Hepatocyte (in vitro differentiated cells): ENCODE measurements at regions not wholly inside any gene's neighbourhood (a gene's known extent, or its start where the extent isn't known, plus 50 kb on each side); places are given as distances from the start of the nearest gene placed in this dataset.

Source experiments
- DNase-seq: peaks from one replicate; pipeline ENCODE4 v3.0.0-alpha.2; 2016; ENCODE audit warnings: low spot score
- H2AFZ ChIP-seq: fragments of 200-600 bp; sonication (generic); 2 replicates; pipeline ENCODE4 v1.6.0; 2016; ENCODE audit warnings: antibody characterized with exemption, mild to moderate bottlenecking
- H3K27ac ChIP-seq: fragments of 200-600 bp; sonication (generic); 2 replicates; pipeline ENCODE4 v1.5.1; 2016; ENCODE audit warnings: mild to moderate bottlenecking
- H3K27me3 ChIP-seq: fragments of 200-600 bp; sonication (generic); 2 replicates; pipeline ENCODE4 v1.6.1; 2016
- H3K36me3 ChIP-seq: fragments of 200-600 bp; sonication (generic); replicated peaks from 2 replicates; pipeline ENCODE4 v1.5.1; 2016; ENCODE audit warnings: low read depth; ENCODE audit not compliant: insufficient read depth
- H3K4me1 ChIP-seq: fragments of 200-600 bp; sonication (generic); 2 replicates; pipeline ENCODE4 v1.5.1; 2016; ENCODE audit warnings: mild to moderate bottlenecking, moderate library complexity; ENCODE audit not compliant: insufficient read depth
- H3K4me2 ChIP-seq: fragments of 200-600 bp; sonication (generic); 2 replicates; pipeline ENCODE4 v1.6.0; 2016
- H3K4me3 ChIP-seq: fragments of 200-600 bp; sonication (generic); 2 replicates; pipeline ENCODE4 v1.5.1; 2016; ENCODE audit warnings: mild to moderate bottlenecking
- H3K79me2 ChIP-seq: fragments of 200-600 bp; sonication (generic); 2 replicates; pipeline ENCODE4 v1.6.0; 2017; ENCODE audit warnings: mild to moderate bottlenecking
- H3K9me2 ChIP-seq: fragments of 200-600 bp; sonication (generic); replicated peaks from 2 replicates; pipeline ENCODE4 v1.6.0; 2017; ENCODE audit warnings: mild to moderate bottlenecking; ENCODE audit not compliant: insufficient read depth
- H3K9me3 ChIP-seq: fragments of 200-600 bp; sonication (generic); 2 replicates; pipeline ENCODE4 v1.5.1; 2016; ENCODE audit warnings: low read depth, mild to moderate bottlenecking
- H4K20me1 ChIP-seq: fragments of 200-600 bp; sonication (generic); 2 replicates; pipeline ENCODE4 v1.6.0; 2016; ENCODE audit warnings: mild to moderate bottlenecking; ENCODE audit not compliant: insufficient read depth, poor library complexity, severe bottlenecking
- CTCF ChIP-seq: fragments of 200-600 bp; sonication (generic); IDR thresholded peaks from 2 replicates; pipeline ENCODE4 v1.5.1; 2016; ENCODE audit warnings: antibody characterized with exemption, mild to moderate bottlenecking; ENCODE audit not compliant: poor library complexity
- EZH2 ChIP-seq: fragments of 200-600 bp; sonication (generic); IDR thresholded peaks from 2 replicates; pipeline ENCODE4 v1.6.1; 2016; ENCODE audit warnings: antibody characterized with exemption, mild to moderate bottlenecking, borderline replicate concordance
- EZH2phosphoT487 ChIP-seq: fragments of 200-600 bp; sonication (generic); IDR thresholded peaks from one replicate; pipeline ENCODE4 v1.6.1; 2018; ENCODE audit warnings: antibody characterized with exemption, mild to moderate bottlenecking, low read depth, moderate library complexity; ENCODE audit not compliant: unreplicated experiment, severe bottlenecking
- WGBS: methylation state at CpG from one replicate; pipeline ENCODE4 v1.1.6; 2016; ENCODE audit warnings: low lambda C conversion rate; ENCODE audit errors: missing lambda C conversion rate; 5-methylcytosine and 5-hydroxymethylcytosine counted together

GRCh38 chr16:86080982-86081381 is 182.0 kb downstream of the IRF8 start:
- H3K4me2 ChIP-seq: no peak overlapping the region
- H3K27me3 ChIP-seq: peaks cover 4% of the 10 kb centered on the region
- no peaks in the 10 kb centered on the region for H3K36me3 ChIP-seq
- DNase-seq: no peak
- no peaks in the 10 kb centered on the region for H3K9me2 ChIP-seq
- no peaks in the 10 kb centered on the region for H3K79me2 ChIP-seq
- no peaks in the 10 kb centered on the region for H3K9me3 ChIP-seq
- H3K27ac ChIP-seq: no peak overlapping the region
- H4K20me1 ChIP-seq: no peaks in the 10 kb centered on the region
- no peaks in the 10 kb centered on the region for H3K4me1 ChIP-seq
- H2AFZ ChIP-seq: no peak overlapping the region
- no peak overlapping the region for H3K4me3 ChIP-seq
- WGBS: 89% methylated on average over 6 of the region's 6 CpGs
- TF ChIP-seq CTCF: no peak
- TF ChIP-seq EZH2phosphoT487: no peak
- TF ChIP-seq EZH2: no peak

GRCh38 chr16:86082418-86083030 is 183.6 kb downstream of the IRF8 start:
- Histone ChIP-seq H3K27me3 (peaks cover 4% of the 10 kb centered on the region), H3K9me3 (no peaks in the 10 kb centered on the region), H3K4me1 (no peaks in the 10 kb centered on the region), H2AFZ (no peak overlapping the region), H3K27ac (no peak overlapping the region), H3K4me3 (no peak overlapping the region), H4K20me1 (no peaks in the 10 kb centered on the region), H3K36me3 (no peaks in the 10 kb centered on the region), H3K9me2 (no peaks in the 10 kb centered on the region), H3K4me2 (no peak overlapping the region), H3K79me2 (no peaks in the 10 kb centered on the region)
- DNase-seq: no peak
- TF ChIP-seq EZH2 (no peak), EZH2phosphoT487 (no peak), CTCF (no peak)
- WGBS: 49% methylated on average over 10 of the region's 10 CpGs

- Histone ChIP-seq H3K27me3 (peaks cover 4% of the 10 kb centered on the region), H4K20me1 (no peaks in the 10 kb centered on the region), H3K36me3 (no peaks in the 10 kb centered on the region), H3K79me2 (no peaks in the 10 kb centered on the region), H3K4me2 (no peak overlapping the region), H3K9me2 (no peaks in the 10 kb centered on the region), H2AFZ (no peak overlapping the region), H3K27ac (no peak overlapping the region), H3K9me3 (no peaks in the 10 kb centered on the region), H3K4me1 (no peaks in the 10 kb centered on the region), H3K4me3 (no peak overlapping the region)
- DNase-seq: no peak
- 92% methylated on average over 8 of the region's 8 CpGs for WGBS
- TF ChIP-seq CTCF (no peak), EZH2phosphoT487 (no peak), EZH2 (no peak)
Observed at GRCh38 chr16:86083382-86084002, 184.5 kb downstream of the IRF8 start.
